NCI-H446 treated with DMSO at 0.1 percent for 48 hours (cell line): ENCODE measurements at regions not wholly inside any gene's neighbourhood (a gene's known extent, or its start where the extent isn't known, plus 50 kb on each side); places are given as distances from the start of the nearest gene placed in this dataset.

Source experiments
- DNase-seq: peaks from one replicate; lab custom pipeline; 2025; lab: John Stamatoyannopoulos, UW

DNA sequence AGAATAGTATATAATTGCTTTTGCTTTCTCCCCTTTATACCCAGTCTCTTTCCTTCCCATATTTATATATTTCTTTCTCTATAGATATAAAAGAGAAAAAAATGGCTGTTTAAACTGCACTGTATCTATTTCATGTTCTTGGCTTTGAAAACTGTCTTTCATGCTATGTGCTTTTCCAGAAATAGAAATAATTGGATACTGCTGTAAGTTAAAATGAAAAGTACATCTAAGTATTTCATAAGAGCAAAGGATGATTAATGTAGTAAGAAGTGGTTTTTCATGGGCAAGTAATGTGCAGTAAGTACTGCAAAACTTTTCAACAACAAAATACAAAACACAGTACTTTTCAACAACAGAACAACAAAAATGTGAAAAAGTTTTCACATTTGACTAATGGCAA lies 237.9 kb downstream of the SNCA start:
- no peak for DNase-seq

DNA sequence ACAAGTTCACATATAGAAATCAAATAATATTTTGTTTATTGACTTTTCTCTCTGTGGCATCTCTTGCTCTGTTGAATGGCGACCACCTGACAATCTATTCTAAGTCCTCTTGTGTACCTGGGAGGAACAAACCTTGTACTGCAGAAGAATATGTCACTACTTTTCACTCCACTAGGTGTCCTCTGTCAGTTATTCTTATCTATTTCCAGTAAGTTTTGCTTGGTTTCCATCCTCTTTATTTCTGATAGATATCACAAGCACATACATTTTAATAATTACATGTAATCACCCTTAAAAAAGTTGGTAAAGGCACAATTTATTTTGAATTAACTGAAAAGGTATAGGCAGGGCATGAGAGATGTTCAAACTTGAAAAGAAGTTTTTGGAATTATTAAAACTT lies 238.4 kb downstream of the SNCA start:
- peak; percentile 10 for DNase-seq

DNA sequence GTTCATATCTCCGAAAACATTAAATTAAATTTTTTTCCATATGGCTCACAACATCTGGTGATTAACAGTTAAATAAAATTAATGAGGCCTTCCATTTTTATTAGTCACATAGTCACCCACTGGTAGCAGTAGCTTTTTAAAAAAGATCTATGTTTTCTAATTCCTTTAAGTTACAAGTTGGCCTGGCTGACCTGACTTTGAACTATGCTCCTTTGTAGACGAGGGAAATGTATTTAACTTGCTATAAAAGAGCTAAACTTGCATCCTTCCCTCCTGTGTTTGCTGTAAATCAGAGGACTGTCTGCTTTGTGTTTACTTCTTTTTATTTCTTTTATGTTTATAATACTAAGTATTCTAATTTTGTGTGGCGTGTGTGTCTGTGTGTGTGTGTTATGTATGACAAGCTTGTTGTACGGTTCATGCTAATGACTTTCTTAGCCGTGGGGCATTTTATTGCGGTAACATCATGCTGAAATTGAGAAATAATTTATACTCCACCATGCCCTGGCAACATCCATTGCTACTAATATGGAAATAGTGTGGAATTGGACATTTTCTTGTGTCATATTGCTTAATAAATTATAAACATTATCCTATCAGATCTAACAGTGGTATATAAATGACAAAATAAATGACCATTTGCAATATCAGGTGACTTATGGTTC lies 241.7 kb downstream of the SNCA start:
- no peak for DNase-seq

DNA sequence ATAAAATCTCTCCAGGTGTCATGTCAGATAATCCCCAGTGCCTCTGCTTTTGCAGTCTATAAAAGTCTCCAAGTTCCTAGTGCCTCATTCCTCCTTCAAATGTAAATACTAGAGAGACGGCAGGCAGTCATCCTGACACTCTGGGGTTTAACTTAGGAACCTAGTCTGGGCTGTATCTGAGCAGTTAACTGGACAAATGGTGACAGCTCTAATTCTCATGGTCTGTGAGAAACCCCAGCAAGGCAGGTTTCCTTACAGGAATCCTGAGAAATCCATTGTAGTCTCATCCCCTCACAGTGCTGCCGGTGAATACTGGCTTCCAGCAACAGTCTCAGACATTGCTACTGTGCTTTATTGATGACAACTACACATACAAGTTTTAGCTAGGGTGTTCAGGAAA lies 246.8 kb downstream of the SNCA start:
- DNase-seq = no peak

DNA sequence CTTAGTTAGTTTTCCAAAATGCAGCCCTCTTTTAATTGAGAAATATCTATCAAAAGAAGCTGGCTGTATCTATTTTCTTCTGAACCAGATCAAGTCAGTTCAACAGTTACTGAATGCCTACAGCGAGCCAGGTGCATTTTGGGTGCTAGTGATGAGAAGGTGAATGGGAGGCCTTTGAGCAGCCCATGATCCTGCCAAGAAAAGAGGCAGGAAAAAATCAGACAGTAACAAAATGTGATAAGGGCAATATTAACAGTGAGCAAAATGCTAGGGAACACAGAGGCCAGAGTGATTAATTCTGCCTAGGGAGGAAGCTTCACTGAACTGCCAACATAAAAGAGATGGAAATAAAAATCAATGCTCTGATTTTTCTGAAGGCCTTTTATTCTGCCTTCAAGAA lies 248.5 kb downstream of the SNCA start:
- no peak for DNase-seq

DNA sequence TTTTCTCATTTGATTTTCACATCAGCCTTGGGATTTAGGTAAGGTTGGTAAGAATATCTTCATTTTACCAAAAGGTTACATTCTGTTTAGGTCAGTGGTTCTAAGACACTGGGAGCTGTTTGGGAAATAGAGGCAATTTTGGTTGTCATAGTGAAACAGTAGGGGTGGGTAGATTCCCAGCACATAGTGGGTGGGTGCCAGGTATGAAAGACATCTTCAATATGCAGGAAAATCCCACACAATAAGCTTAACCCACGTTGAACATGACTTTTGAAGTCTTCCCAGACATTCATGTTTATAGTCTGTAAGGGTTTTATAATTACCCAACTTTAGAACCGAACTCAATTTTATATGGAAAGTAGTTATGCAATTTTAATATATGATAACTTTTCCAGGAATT lies 249.6 kb downstream of the SNCA start:
- DNase-seq = no peak

DNA sequence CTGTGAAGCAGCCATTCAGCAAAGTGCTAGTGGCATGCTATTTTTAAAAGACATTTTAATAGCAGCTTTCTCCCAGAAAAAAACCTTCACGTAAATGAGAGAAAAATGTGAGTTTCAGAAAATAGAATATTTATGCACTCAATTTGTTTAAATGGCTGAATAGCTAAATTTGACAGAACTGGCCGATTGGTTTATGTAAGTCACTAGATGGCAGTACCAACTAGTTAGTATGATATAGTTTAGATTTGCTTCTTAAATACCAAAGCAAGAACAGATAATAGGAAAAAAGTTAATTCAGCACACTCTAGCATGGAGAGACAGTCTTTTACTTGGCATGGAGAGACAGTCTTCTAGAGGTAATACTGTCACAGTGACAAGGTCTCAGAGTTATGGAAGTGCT lies 250.1 kb downstream of the SNCA start:
- DNase-seq = peak; percentile 44

DNA sequence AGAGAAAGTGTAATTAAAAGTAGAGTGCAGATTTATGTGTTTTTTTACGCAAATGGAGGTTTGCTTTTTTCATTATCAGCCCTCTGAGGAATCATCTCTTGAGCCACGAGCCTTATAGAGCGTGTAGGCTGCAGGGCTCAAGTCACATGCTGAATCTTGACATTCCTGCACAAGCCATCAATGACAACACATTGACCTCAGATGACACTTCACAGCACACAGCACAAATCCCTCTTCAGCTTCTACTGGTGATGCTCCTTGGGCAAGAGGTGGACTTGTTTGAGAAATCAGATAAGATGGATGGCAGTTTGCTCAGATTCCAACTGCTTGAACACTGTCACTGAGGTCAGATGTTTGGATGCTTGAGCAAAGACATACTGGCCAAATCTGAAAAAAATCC lies 250.6 kb downstream of the SNCA start:
- no peak for DNase-seq

DNA sequence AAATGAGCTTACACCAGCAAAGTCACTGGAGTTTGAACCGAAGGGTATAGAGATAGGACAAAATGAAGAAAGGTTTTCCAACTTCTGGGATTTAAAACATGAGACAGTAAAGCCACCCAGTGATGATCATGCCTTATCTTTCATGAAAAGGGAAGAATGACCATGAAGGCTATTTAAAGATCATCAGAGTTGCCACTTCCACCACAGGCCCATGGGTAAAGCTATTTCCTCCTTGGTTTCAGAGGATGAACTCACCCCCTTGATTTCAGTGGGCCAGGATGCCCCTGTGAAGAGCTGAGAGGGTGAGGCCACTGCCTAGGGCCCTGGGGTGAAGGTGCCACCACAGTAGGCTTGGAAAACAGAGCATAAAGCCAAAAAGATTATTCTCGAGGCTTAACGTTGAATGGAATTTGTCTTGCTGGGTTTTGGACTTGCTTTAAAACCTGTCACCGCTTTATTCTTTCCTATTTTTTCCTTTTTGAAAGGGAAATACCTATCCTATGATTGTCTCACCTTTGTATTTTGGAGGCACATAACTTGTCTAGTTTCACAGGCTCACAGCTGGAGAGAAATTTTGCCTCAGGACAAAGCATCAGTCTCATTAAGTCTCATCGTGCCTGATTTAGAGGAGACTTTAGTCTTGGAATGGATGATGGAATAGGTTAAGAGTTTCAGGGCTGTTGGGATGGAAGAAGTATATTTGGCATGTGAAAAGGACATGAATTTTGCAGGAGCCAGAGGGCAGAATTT lies 254.0 kb downstream of the SNCA start:
- no peak for DNase-seq

DNA sequence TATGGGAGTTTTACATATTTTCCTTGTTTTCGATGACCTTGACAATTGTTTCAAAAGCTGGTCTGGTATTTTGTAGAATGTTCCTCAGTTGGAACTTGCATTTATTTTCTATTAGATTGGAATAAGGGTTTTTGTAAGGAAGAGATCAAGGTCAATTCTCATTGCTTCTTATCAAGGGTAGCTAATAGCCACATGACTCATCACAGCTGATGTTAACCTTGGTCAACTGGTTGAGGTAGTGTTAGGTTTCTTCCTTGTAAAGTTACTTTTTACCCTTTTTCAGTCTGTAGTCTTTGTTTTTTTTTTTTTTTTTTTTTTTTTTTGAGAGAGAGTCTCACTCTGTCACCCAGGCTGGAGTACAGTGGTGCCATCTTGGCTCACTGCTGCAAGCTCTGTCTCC lies 257.2 kb downstream of the SNCA start:
- no peak for DNase-seq

DNA sequence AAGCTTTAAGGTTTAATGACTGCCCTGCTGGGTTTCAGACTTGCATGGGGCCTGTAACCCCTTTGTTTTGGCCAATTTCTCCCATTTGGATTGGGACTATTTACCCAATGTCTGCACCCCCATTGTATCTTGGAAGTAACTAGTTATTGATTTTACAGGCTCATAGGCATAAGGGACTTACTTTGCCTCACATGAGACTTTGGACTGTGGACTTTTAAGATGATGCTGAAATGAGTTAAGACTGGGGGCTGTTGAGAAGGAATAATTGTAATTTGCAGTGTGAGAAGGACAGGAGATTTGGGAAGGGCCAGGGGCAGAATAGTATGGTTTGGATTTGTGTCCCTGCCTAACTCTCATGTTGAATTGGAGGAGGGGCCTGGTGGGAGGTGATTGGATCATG lies 260.7 kb downstream of the SNCA start:
- DNase-seq = no peak

DNA sequence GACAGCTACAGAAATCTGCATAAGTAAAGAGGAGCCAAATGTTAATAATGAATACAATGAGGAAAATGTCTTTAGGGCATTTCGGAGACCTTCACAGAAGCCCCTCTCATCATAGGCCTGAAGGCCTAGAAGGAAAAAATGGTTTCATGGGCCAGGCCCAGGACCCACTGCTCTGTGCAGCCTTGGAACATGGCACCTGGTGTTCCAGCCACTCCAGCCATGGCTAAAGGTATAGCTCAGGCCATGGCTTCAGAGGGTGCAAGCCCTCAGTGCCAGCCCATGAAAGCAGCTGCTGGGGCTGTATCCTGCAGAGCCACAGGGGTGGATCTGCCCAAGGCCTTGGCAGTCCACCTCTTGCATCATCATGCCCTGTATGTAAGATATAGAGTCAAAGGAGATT lies 261.1 kb downstream of the SNCA start:
- no peak for DNase-seq

DNA sequence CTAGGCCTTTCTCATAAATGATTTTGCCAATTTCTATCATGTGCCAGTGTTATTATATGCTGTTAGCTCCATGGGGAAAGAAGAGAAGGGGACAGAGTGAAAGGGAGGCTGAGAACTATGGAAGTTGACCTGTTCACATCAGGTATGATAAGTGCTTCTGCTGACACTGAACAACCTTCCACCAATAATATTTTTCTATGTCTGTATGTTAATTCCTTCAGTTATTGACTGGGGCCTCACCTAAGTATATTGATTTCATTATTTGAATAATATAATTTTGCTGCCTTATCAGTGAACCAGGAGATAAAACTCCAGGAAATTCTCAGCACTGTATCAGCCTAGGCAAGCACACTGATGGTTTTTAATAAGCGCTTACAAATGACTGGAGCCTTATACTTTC lies 262.8 kb downstream of the SNCA start:
- no peak for DNase-seq

DNA sequence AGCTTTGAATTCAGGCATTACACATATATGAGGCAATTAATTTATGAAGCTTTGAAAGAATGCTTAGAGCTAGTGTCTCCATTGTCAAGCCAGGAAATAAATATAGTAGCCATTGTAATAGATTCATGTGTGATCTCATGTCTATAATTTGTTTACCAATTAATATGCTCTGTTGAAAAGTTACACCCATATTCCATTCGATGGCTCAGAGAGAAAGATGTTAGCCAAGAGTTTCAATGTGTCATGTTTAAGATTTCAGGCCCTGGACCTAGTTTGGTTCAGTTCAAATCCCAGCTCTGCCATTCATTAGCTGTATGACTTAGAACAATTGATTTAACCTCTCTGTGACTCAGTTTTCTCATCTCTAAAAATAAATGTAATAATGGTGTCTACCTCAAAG lies 263.3 kb downstream of the SNCA start:
- DNase-seq = no peak

DNA sequence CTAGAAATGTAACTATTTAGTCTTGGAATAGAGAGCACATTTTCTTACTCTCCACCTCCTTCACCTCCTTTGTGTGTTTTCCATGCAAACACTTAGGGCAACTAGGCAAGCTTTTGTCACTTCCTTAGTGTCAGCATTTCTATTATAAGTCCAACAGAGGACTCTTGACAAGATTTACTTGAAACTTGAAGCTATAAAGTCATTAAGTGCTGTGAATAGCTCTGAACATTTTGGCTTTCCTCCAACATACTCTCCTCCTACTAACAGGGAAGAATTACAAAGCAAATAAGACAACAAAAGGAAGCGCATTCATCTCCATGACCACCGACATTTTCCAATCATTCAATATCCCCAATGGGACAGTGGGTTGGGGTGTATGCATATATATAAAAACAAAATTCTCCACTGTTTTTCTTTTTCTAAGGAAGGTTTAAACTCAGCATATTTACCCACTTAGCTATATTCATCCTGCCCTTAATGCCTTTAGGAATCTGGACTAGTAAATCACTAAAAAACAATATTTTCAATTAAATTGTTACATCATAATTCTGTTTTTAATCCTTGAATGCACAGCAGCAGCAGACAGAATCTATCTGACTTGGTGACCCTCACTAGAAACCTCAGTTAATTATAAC lies 264.6 kb downstream of the SNCA start:
- DNase-seq = peak; percentile 11

DNA sequence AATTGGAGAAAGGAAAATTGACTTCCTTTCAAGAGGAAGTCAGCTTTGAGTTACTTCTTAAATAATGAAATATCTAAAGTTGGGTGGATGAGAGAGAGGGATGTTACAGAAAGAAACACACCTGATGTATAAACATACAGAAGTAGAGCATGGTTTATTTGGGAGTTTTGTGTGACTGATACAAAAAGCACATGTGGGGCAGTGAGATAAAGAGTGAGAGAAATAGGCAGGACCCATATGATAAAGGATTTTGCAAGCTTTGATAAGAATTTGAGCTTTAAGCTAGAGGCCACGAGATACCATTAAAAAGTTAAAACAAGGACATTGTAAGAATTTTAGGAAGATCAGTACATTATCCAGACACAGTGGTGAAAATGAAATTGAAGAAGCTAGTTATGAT lies 263.3 kb upstream of the GPRIN3 start:
- no peak for DNase-seq

DNA sequence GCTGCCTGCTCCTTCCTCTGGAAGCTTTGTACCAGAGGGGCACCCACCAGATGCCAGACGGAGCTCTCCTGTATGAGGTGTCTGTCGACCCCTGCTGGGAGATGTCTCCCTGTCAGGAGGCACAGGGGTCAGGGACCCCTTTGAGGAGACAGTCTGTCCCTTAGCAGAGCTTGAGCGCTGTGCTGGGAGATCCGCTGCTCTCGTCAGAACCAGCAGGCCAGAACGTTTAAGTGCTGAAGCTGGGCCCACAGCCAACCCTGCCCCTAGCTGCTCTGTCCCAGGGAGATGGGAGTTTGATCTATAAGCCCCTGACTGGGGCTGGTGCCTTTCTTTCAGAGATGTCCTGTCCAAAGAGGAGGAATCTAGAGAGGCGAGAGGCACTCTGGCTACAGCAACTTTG lies 260.3 kb upstream of the GPRIN3 start:
- no peak for DNase-seq

DNA sequence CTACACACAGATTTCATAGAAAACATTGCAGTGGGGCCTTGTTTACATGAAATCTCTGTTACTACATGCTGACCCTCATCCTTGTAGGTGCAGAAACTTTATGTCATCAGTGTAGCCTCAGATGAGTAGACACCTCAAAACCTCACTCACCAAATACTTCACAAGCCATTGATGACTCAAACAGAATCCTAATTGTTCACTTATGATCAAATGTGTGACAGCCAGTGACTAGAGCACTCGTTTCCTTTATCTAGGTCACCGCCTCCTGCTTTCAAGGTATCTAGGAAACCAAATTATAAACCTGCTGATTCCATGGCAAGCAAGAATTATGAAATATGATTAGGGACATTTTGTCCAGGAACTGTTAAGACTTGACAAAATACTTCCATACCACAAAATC lies 255.8 kb upstream of the GPRIN3 start:
- DNase-seq = no peak

DNA sequence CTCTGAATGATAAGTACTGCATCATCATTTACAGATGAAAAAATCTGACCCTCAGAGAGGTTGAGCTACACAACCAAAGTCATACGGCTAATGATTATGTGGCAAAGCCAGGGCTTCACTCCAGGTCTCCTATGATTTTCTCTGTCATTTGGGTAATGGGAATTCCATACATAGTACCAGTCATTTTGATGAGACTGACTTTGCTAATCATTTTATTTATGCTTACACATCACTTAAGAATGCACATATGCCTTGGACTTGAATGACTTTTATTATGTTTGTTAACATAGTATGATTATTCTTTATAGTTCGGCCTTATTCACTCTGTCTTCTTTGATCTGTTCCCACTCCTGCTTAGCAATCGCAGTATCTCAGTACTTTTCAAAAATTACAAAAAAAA lies 255.1 kb upstream of the GPRIN3 start:
- DNase-seq = no peak

DNA sequence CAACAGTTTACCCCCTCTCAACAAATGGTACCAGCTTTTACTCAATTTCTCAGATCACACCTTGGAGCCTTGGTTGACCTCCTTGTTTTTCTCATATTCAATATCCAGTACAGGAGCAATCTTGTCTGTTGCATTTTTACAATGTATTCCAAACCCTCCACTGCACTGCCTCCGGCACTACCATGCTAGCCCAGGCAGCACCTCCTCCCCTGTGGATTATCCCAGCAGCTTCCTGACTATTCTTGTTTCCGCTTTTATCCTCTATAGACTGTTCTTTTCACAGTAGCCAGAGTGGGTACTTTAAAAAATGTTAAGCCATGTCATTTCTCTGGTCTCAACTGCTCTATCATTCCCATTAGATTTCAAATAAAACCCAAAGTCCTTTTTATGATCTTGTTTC lies 253.4 kb upstream of the GPRIN3 start:
- no peak for DNase-seq

DNA sequence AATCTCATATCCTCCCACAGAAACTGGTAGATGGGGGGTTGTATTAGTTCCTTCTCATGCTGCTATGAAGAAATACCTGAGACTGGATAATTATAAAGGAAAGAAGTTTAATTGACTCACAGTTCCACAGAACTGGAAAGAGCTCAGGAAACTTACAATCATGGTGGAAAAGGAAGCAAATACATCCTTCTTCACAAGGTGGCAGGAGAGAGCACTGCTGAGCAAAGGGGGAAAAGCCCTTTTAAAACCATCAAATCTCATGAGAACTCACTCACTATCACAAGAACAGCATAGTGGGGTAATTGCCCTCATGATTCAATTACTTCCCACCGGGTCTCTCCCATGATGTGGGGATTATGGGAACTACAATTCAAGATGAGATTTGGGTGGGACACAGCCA lies 250.5 kb upstream of the GPRIN3 start:
- no peak for DNase-seq

DNA sequence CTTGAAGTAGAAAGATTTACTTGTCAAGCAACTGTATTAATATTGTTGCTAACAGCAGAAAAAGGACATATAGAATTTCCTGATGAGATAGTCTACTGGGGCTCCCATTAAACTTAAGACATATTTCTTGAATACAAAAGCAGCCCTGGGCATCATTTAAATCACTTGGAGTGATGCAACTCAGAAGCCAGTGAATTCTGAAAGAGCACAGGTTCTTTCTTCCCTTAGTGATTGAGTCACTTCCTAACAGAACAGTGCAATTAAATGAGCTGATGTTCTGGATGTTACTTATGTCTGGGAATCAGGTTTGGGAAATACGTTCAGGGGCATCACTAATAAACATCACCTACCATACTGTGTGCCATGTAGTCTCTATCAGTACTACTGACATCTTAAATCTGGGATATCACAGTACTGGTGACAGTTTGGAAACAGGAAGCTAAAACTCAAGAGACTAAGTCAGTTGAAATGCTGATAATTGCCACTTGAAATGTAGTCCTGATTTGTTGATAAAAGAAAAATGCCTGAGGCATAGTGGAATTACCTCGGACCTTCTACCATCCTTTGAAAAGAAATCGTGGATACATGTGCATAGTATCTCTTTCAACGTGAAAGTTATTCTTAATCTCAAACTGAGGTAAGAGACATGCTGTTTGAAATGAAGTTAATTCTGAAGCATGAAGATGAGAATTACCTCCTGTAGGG lies 249.2 kb upstream of the GPRIN3 start:
- DNase-seq = no peak

DNA sequence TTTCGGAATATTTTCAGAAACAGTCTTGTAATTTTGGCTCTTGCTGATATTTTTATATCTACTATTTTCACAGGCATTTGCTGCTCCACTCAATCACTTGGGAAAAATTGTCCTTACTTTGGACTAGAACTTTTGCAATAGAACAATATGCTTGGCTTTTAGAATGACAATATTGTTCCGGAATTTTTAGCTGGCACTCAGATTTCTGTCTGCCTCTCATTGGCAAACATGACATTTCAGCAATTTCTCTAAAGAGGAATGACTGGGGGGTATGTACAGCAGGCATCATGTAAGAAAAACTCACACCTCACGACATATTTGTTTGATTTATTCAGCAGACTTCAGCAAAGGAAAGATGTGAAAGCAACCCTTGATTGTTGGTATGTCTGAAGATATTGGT lies 243.6 kb upstream of the GPRIN3 start:
- no peak for DNase-seq
